NCI-H2029 treated with DMSO at 0.1 percent for 48 hours (cell line): ENCODE measurements at regions not wholly inside any gene's neighbourhood (a gene's known extent, or its start where the extent isn't known, plus 50 kb on each side); places are given as distances from the start of the nearest gene placed in this dataset.

Experiments
- DNase-seq: peaks from one replicate; lab custom pipeline; 2025; lab: John Stamatoyannopoulos, UW

DNA sequence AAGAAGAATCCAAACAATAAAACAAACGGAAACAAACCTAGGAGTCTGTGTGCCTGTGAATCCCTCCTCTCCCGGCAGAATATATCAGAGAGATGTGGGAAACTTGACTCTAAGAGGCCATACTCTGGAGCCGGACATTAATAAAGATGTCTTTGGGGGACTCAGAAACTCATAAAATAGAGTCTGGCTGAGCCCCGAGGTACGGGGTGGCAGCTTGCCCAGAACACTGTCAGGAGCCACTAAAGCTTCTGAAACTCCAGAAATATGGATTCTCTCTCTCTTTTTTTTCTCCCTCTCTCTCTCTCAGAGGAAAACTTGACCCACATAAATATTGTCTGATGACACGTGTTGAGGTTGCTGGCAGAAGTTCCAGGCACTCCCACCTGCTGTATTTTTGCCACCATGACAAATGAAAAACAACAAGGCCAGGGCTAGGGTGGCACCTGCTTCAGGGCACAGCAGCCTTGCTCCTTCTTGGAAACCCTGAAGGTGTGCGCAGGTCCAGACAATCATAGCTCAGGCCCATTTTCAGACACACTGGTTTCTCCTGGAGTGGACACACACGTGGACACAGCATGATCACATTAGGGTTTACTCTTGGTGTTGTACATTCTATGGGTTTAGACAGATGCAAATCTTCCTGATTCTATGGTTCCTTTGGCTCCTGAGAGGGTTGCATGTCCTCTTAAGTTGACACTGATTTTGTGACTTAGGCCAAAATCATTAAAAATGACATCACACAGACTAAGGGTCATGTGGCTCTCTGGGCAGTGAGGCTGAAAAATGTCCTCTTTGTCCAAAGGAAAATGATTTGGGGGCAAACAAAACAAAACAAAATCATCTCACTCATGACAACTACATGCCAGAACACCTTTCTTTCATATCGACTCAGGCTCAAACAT lies 282.6 kb upstream of the IRX3 start:
- DNase-seq: no peak

DNA sequence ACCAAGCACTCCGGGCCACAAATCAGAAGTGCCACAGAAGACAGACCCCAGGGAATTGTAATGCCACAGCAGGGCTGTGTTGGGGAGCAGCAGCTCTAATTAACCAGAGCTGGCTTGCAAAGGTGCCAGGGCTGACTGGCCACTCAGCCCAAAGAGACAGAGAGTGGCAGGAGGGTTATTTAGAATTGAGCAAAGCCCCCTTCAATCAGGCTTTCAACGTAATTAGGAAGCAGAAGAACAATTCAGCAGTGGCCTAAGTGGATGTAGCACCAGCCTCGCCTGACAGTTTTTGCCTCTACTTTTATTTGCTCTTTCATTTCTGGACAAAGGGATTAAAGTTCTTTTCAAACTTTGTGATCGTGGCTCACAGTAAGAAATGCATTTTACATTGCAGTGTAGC lies 278.3 kb upstream of the IRX3 start:
- DNase-seq: no peak

- no peak for DNase-seq
Measured at GRCh38 chr16:54554581-54554980, 268.0 kb upstream of the IRX3 start.

DNA sequence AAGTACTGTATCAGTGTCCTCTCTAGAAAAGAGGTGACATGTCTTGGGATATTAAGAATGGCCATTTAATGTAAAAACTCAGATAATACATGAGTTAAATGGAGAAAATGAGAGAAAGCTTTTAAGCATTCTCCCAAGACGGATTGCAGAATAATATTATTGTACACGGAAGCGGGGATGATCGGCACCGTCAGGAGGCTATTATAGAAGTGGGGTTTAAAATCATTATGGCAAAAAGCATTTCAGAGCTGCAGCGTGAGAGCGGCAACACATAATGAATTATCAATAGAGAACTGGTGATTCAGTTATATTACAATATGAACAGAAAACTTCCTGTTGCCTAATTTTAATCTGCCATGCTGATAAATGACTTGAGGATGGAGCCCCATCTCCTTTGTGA lies 261.7 kb upstream of the IRX3 start:
- DNase-seq: no peak

DNA sequence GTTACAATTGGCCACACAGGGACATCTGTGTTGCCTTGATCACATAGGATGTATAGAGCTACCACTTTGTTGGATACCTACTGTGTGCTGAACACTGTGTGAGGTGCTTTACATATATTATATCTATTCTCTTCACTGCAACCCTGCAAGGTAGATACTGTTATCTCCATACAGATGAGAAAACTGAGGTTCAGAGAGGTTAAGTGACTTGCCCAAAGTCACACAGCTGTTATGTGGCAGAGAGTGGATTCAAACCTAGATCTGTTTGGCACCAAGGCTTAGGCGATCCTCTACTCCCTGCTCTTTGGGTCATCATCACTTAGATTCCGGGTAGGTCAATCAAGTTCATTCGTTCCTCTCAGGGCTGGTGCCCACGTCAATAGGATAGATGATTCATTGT lies 260.5 kb upstream of the IRX3 start:
- DNase-seq: no peak

- no peak for DNase-seq
Measured at GRCh38 chr16:54546521-54546920, 259.9 kb upstream of the IRX3 start.

DNA sequence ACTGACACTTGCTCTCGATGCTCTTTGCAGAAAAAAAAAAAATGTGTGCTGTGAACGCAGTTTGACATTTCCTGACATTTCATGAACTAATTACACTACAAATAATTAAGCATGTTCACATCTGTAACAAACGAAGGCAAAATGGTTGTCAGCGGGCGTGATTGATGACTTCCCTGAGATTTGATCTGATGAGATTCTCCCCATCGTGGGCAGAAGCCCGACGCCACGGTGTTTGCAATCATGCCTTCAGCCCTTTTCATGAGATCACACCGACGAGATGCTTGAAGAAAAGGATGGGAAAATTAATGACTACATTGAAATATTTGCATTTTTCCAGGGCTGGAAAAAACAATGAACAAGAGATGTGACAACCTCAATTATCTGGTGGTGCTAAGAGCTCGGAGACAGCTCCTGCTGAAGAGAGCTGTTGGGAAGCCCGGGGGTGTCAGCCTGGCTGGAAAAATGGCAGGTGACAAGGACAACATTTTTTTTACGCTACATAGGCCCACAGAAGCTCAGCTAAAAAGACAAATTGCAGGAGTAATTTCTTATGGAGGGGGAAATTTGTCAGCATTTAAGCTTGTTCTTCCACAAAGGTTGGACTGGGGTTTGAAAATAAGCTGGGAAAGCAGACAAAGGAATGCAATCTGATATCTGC lies 259.4 kb upstream of the IRX3 start:
- no peak for DNase-seq

- no peak for DNase-seq
Measured at GRCh38 chr16:54544553-54545180, 258.1 kb upstream of the IRX3 start.

- no peak for DNase-seq
Measured at GRCh38 chr16:54542805-54543505, 256.4 kb upstream of the IRX3 start.

GRCh38 chr16:54540525-54541180 lies 254.1 kb upstream of the IRX3 start:
- no peak for DNase-seq

DNA sequence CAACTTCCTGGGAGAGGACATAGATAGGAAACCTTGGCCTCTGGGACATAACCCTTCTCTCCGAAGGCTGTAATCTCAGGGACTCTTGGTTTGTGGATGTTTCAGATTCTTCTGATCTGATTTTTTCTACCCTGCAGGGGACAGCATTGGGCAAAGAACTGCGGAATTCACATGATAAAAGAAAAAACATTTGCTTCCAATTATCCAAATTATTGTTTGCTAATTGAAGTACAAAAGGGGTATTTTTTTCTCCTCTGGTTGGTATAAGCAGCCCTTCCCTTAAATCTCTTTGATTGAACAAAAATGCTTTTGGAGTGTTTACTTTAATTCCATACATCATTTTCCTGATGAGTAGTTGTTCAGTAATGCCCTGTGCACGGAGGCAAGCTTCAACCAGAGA lies 251.7 kb upstream of the IRX3 start:
- DNase-seq: peak; percentile 2

- DNase-seq: no peak
Measured at GRCh38 chr16:54533856-54534490, 247.4 kb upstream of the IRX3 start.

DNA sequence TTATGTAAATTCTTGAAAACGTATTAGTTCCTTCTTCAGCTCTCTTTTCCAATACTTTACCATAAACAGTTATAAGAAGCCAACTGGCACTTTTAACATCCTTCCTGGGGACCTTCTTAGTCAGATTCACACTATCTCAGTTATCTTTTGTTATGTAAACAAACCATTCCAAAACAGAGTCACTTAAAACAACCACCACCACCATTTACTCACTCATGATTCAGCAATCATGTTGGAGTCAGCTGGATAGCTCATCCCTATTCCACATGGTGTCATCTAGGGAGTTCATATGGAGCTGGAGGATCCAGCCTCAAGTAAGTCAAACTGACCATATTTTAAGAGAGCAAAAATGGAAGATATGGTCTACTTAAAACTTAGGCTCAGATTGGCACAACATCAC lies 240.3 kb upstream of the IRX3 start:
- DNase-seq: no peak

- DNase-seq: no peak
Measured at GRCh38 chr16:54526087-54526486, 239.5 kb upstream of the IRX3 start.

GRCh38 chr16:54525104-54525503 lies 238.5 kb upstream of the IRX3 start:
- no peak for DNase-seq

DNA sequence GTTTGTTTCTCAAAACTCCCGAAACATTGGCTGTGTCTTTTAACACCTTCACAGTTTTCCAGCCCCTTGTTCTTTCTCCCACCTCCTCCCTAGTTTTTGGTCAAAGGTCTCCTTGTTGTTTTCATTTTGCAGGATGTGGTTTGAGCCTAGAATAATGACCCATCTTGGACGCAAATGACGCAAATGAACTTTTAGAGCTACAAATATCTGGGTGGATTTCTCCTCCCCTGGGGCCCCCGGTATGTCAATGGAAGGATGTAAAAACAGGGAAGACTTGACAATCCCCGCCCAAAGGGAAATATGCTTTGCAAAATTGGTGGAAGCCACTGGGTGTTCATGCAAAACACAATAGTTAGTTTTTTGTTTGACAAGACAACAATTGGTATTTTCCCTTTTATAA lies 236.0 kb upstream of the IRX3 start:
- DNase-seq: no peak

- DNase-seq: no peak
Measured at GRCh38 chr16:54521327-54521726, 234.7 kb upstream of the IRX3 start.

GRCh38 chr16:54519161-54519695 lies 232.6 kb upstream of the IRX3 start:
- no peak for DNase-seq

- DNase-seq: no peak
Measured at GRCh38 chr16:54517181-54517580, 230.6 kb upstream of the IRX3 start.

DNA sequence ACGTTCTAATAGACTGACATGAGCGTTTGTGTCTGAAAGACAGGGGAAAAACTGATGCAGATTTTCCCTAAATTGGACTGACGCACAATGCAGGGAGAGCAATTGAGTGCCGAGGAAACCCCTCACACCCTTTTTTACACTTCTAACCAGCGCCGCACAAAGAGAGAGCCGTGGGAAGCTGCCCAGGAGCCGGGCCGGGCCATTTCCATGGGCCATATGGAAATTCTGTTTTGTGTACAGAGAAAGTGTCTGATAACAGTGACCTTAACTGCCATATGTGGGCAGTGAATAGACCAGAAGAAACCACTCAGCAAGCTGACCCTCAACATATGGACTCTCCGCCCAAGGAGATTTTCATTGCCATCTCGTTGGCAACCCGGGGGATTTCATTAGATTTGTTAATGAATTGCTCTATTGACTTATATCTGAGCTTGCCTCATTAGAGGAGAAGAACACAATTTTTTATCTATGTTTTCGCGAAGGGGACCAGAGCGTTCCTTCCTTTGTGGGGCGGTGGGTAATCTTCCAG lies 225.9 kb upstream of the IRX3 start:
- no peak for DNase-seq

DNA sequence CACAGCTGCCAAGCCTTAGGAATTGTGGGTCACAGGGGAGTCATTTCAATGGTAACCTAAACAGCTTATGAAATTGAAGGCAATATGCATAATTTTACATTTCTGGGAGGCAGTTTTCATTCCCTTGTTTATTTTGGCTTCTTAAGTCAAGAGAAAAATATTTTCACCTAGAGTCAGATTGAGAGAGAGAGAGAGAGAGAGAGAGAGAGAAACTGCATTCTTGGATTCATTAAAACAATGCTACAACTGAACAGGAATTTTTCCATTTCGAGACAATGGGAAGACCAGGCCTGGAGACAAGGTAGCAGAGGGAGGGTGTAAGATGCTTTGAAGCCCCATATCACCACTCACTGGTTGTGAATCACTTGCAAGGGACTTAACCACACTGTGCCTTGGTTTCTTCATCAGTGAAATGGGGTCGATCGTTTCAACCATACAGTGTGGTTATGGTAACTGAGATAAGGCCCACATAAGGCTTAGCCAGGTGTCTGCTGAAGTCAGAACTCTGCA lies 224.7 kb upstream of the IRX3 start:
- no peak for DNase-seq
